ENCODE measurements at regions not wholly inside any gene's neighbourhood (a gene's known extent, or its start where the extent isn't known, plus 50 kb on each side); places are given as distances from the start of the nearest gene placed in this dataset.

- H3K36me3 ChIP-seq = no peaks in the 10 kb centered on the region
- intact Hi-C loops (cut with DNase I) = no loop called here
- H3K9me3 ChIP-seq = no peaks in the 10 kb centered on the region
- H3K4me3 ChIP-seq = no peak overlapping the region
- no peaks in the 10 kb centered on the region for H3K27me3 ChIP-seq
- no peak for DNase-seq
- TF ChIP-seq, protein P1, sequence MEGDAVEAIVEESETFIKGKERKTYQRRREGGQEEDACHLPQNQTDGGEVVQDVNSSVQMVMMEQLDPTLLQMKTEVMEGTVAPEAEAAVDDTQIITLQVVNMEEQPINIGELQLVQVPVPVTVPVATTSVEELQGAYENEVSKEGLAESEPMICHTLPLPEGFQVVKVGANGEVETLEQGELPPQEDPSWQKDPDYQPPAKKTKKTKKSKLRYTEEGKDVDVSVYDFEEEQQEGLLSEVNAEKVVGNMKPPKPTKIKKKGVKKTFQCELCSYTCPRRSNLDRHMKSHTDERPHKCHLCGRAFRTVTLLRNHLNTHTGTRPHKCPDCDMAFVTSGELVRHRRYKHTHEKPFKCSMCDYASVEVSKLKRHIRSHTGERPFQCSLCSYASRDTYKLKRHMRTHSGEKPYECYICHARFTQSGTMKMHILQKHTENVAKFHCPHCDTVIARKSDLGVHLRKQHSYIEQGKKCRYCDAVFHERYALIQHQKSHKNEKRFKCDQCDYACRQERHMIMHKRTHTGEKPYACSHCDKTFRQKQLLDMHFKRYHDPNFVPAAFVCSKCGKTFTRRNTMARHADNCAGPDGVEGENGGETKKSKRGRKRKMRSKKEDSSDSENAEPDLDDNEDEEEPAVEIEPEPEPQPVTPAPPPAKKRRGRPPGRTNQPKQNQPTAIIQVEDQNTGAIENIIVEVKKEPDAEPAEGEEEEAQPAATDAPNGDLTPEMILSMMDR (IDR thresholded peaks at IDR 0.05) = no peak
- ATAC-seq = no peak
- no peak overlapping the region for H3K27ac ChIP-seq
- H3K4me1 ChIP-seq = no peaks in the 10 kb centered on the region
These were observed 830.3 kb upstream of the NXPH2 start for GRCh38 chr2:139610512-139610911.

DNA sequence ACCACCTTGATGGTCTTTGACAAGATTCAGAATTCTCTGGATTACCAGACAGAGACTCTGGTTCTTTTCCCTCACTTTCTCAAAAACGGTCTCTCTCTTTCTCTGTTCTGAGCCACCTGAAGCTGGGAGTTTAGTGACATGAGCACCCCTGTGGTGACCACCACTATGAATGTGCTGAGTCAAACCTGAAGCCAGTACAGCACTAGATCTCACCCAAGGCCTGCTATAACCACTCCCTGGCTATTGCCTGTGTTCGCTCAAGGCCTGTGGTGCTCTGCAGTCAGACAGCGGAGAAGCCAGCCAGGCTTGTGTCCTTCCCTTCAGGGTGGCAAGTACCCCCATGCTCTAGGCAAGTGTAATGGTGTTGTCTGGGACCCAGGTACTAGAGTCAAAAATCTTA is 828.9 kb upstream of the NXPH2 start:
- Histone ChIP-seq H3K4me3 (no peak overlapping the region), H3K9me3 (no peaks in the 10 kb centered on the region), H3K36me3 (no peaks in the 10 kb centered on the region), H3K27ac (no peak overlapping the region), H3K4me1 (no peaks in the 10 kb centered on the region), H3K27me3 (no peaks in the 10 kb centered on the region)
- intact Hi-C loops (cut with DNase I) = no loop called here
- TF ChIP-seq, protein P1 (IDR thresholded peaks at IDR 0.05) = no peak
- DNase-seq (no peak), ATAC-seq (no peak)

- TF ChIP-seq, protein P1 (IDR thresholded peaks at IDR 0.05) = no peak
- Histone ChIP-seq H3K27me3 (no peaks in the 10 kb centered on the region), H3K4me3 (no peak overlapping the region), H3K27ac (no peak overlapping the region), H3K4me1 (no peaks in the 10 kb centered on the region), H3K36me3 (no peaks in the 10 kb centered on the region), H3K9me3 (no peaks in the 10 kb centered on the region)
- intact Hi-C loops (cut with DNase I) = no loop called here
- DNase-seq (no peak), ATAC-seq (no peak)
These were observed 825.5 kb upstream of the NXPH2 start for GRCh38 chr2:139605668-139606067.

DNA sequence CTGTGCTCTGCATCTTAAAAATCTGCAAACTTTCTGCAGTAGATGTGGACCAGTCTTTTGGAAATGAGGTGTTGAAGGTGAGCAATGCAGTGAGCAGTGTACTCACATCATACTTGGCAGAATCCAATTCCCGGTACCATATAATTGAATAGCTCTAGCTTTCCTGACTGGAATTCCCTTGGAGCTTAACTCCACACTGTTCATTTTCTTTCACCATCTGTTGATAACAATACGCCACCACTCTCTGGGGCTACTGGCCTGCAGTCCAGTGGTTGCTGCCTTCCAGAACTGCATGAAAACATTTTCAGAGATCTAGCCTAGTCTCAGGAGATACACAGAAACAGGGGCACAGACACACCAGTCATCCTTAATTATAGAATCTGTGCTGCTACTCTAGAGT is 820.0 kb upstream of the NXPH2 start:
- no peak overlapping the region for H3K4me3 ChIP-seq
- DNase-seq = no peak
- no peak overlapping the region for H3K27ac ChIP-seq
- no peaks in the 10 kb centered on the region for H3K27me3 ChIP-seq
- no peaks in the 10 kb centered on the region for H3K36me3 ChIP-seq
- no peaks in the 10 kb centered on the region for H3K9me3 ChIP-seq
- ATAC-seq = no peak
- H3K4me1 ChIP-seq = no peaks in the 10 kb centered on the region
- intact Hi-C loops (cut with DNase I) = no loop called here
- TF ChIP-seq, protein P1 (IDR thresholded peaks at IDR 0.05) = no peak

DNA sequence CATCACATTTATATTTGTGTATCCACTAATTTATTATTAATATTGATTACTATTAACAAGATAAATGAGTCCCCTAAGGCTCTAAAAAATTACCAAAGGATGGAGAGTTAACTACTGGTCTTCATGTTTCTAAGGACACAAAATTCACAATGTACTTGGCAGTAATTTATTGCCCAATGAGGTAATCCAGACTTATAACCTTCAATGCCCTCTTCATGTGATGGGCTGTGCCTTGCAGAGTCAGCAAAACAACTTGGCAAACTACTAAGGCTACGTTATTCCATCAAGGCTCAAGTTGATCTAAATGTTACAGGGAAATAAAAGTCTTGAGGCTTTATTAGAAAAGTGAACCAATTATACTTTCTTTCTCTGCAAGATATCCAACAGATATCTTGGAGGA is 804.9 kb upstream of the NXPH2 start:
- H3K27ac ChIP-seq = no peak overlapping the region
- H3K27me3 ChIP-seq = no peaks in the 10 kb centered on the region
- H3K36me3 ChIP-seq = no peaks in the 10 kb centered on the region
- H3K4me1 ChIP-seq = no peaks in the 10 kb centered on the region
- ATAC-seq (no peak), DNase-seq (no peak)
- H3K9me3 ChIP-seq = no peaks in the 10 kb centered on the region
- TF ChIP-seq, protein P1 (IDR thresholded peaks at IDR 0.05) = no peak
- intact Hi-C loops (cut with DNase I) = no loop called here
- H3K4me3 ChIP-seq = no peak overlapping the region

GRCh38 chr2:139574371-139574770 is 794.2 kb upstream of the NXPH2 start:
- intact Hi-C loops (cut with DNase I) = no loop called here
- no peak overlapping the region for H3K4me3 ChIP-seq
- TF ChIP-seq, protein P1 (IDR thresholded peaks at IDR 0.05) = no peak
- no peaks in the 10 kb centered on the region for H3K4me1 ChIP-seq
- ATAC-seq = no peak
- H3K36me3 ChIP-seq = no peaks in the 10 kb centered on the region
- H3K27me3 ChIP-seq = no peaks in the 10 kb centered on the region
- no peak for DNase-seq
- H3K9me3 ChIP-seq = peaks cover 6% of the 10 kb centered on the region
- H3K27ac ChIP-seq = no peak overlapping the region

All from upper lobe of right lung (tissue), 1 donor.